Endothelial cell of umbilical vein (primary cell): ENCODE measurements at regions not wholly inside any gene's neighbourhood (a gene's known extent, or its start where the extent isn't known, plus 50 kb on each side); places are given as distances from the start of the nearest gene placed in this dataset.

Experiments
- BruUV-seq: library from RNA; stranded (reverse); fragments of 400-500 nt; replicated peaks from 2 replicates; lab custom pipeline; 2021; lab: Mats Ljungman, UMichigan
- CTCF ChIA-PET: fragments of 300-600, 350-600 bp; sonication (Branson Sonifier 250); formaldehyde crosslinking; loops from one replicate; lab custom pipeline; 2021; ENCODE audit warnings: antibody characterized with exemption, inconsistent platforms; lab: Charles Lee
- POLR2A ChIA-PET: fragments of 300-600, 350-600 bp; sonication (Branson Sonifier 250); formaldehyde crosslinking; loops from one replicate; lab custom pipeline; 2021; ENCODE audit warnings: antibody characterized with exemption, inconsistent platforms; lab: Charles Lee
- DNase-seq: peaks from one replicate; pipeline ENCODE4 v3.0.0-alpha.2; 2011; ENCODE audit warnings: low read depth, low spot score
- FAIRE-seq: peaks from 2 replicates; lab custom pipeline; 2011; peaks lifted over from hg19 to GRCh38; lab: Jason Lieb, UNC
- H2AFZ ChIP-seq: 2 replicates; pipeline ENCODE4 v1.6.0; 2012; ENCODE audit warnings: low read depth, low read length, control low read depth, inconsistent platforms
- H3K27ac ChIP-seq: 2 replicates; pipeline ENCODE4 v1.5.1; 2011; ENCODE audit warnings: low read depth, mild to moderate bottlenecking, control low read depth, low read length, moderate library complexity; ENCODE audit not compliant: insufficient read depth
- H3K27me3 ChIP-seq, 2 experiments: 2 replicates each; pipeline versions ENCODE4 v1.6.0 to v1.6.1; 2011; ENCODE audit warnings: low read length in 2 of 2, mixed read lengths in 1 of 2; ENCODE audit not compliant: control insufficient read depth in 2 of 2, insufficient read depth in 2 of 2
- H3K36me3 ChIP-seq, 2 experiments: 2 replicates in 1 of 2; 3 replicates in 1 of 2; pipeline ENCODE4 v1.5.1; 2011; ENCODE audit warnings: low read length in 2 of 2, mild to moderate bottlenecking in 1 of 2, moderate library complexity in 1 of 2; ENCODE audit not compliant: control insufficient read depth in 2 of 2, insufficient read depth in 2 of 2; ENCODE audit errors: extremely low read depth in 1 of 2
- H3K4me1 ChIP-seq: 3 replicates; pipeline ENCODE4 v1.5.1; 2011; ENCODE audit warnings: mild to moderate bottlenecking, low read length; ENCODE audit not compliant: control insufficient read depth, insufficient read depth; ENCODE audit errors: extremely low read depth
- H3K4me2 ChIP-seq: 2 replicates; pipeline ENCODE4 v1.6.1; 2011; ENCODE audit warnings: low read length, control low read depth, mixed read lengths; ENCODE audit not compliant: insufficient read depth
- H3K4me3 ChIP-seq, 3 experiments: fragments of 200-600 bp in 1 of 3; sonication (generic), shearing (Covaris generic) in 1 of 3; replicated peaks in 1 of 3; 2 replicates each; pipeline ENCODE4 v1.5.1; 2011 to 2016; ENCODE audit warnings: control low read depth in 3 of 3, low read length in 3 of 3, mild to moderate bottlenecking in 2 of 3, inconsistent platforms in 1 of 3, low read depth in 1 of 3, moderate library complexity in 1 of 3; ENCODE audit not compliant: insufficient read depth in 1 of 3
- H3K79me2 ChIP-seq: 2 replicates; pipeline ENCODE4 v1.6.0; 2012; ENCODE audit warnings: low read length, inconsistent platforms; ENCODE audit not compliant: control insufficient read depth, insufficient read depth
- H3K9ac ChIP-seq: replicated peaks from 2 replicates; pipeline ENCODE3; 2011; ENCODE audit warnings: low read length, control low read depth; ENCODE audit not compliant: insufficient read depth; ENCODE audit errors: extremely low read depth
- H3K9me1 ChIP-seq: replicated peaks from 3 replicates; pipeline ENCODE4 v1.6.0; 2011; ENCODE audit warnings: mild to moderate bottlenecking, low read length; ENCODE audit not compliant: control insufficient read depth, insufficient read depth; ENCODE audit errors: extremely low read depth
- H3K9me3 ChIP-seq: replicated peaks from 2 replicates; pipeline ENCODE4 v1.5.1; 2012; ENCODE audit warnings: low read length, inconsistent platforms; ENCODE audit not compliant: control insufficient read depth, insufficient read depth
- H4K20me1 ChIP-seq: replicated peaks from 2 replicates; pipeline ENCODE3; 2011; ENCODE audit warnings: mild to moderate bottlenecking, low read length; ENCODE audit not compliant: control insufficient read depth, insufficient read depth; ENCODE audit errors: extremely low read depth
- CTCF ChIP-seq, 2 donors: IDR thresholded peaks; 1 replicate in 1 of 2; 2 replicates in 1 of 2; pipeline ENCODE4 v1.5.1; 2011; ENCODE audit warnings: low read length in 2 of 2, mild to moderate bottlenecking in 2 of 2, moderate library complexity in 2 of 2, control low read depth in 1 of 2, inconsistent platforms in 1 of 2, low read depth in 1 of 2; ENCODE audit not compliant: insufficient read depth in 1 of 2; ENCODE audit errors: extremely low read depth in 1 of 2
- EZH2 ChIP-seq: IDR thresholded peaks from 2 replicates; pipeline ENCODE4 v1.6.1; 2012; ENCODE audit warnings: borderline replicate concordance, low read depth, mild to moderate bottlenecking, moderate library complexity, low read length, inconsistent platforms; ENCODE audit not compliant: severe bottlenecking
- JUN ChIP-seq: IDR thresholded peaks from 2 replicates; pipeline ENCODE4 v1.6.1; 2011; ENCODE audit warnings: borderline replicate concordance, low read depth; ENCODE audit not compliant: insufficient read length, insufficient read depth
- MYC ChIP-seq: IDR thresholded peaks from one replicate; pipeline ENCODE4 v1.6.1; 2011; ENCODE audit warnings: mild to moderate bottlenecking, low read depth, low read length
- POLR2A ChIP-seq: IDR thresholded peaks from 2 replicates; pipeline ENCODE4 v1.6.1; 2012; ENCODE audit warnings: low read depth, mild to moderate bottlenecking, control low read depth, low read length
- POLR2AphosphoS5 ChIP-seq: IDR thresholded peaks from 2 replicates; pipeline ENCODE4 v1.6.1; 2012; ENCODE audit warnings: low read depth, mild to moderate bottlenecking, control low read depth, low read length, moderate library complexity; ENCODE audit not compliant: insufficient read depth
- dilution Hi-C: fragments of 300-500 bp; cut with MboI; formaldehyde crosslinking; loops from one replicate; pipeline ENCODE4 v1.15.0; 2019; ENCODE audit warnings: low sequenced_read_pairs; ENCODE audit not compliant: extremely low pct_ligation_motif_present
- intact Hi-C: fragments of 100-400 bp; cut with micrococcal nuclease; formaldehyde crosslinking; loops from one replicate; pipeline ENCODE4 v1.10.0; 2022

- Histone ChIP-seq H3K9me1 (no peaks in the 10 kb centered on the region), H3K79me2 (no peaks in the 10 kb centered on the region), H3K27ac (no peak overlapping the region), H3K27me3 (no peaks in the 10 kb centered on the region), H4K20me1 (no peaks in the 10 kb centered on the region), H3K36me3 (no peaks in the 10 kb centered on the region), H2AFZ (no peak overlapping the region), H3K4me2 (no peak overlapping the region), H3K9me3 (no peaks in the 10 kb centered on the region), H3K4me1 (no peaks in the 10 kb centered on the region), H3K4me3 (no peak overlapping the region), H3K9ac (no peak overlapping the region)
- dilution Hi-C loops: no loop called here
- DNase-seq: no peak
- POLR2A ChIA-PET: no interaction called here
- TF ChIP-seq POLR2A (no peak), POLR2AphosphoS5 (no peak), CTCF (IDR thresholded peaks at IDR 0.05; ENCODE audit: extremely low read depth in 1 of 2, insufficient read depth in 1 of 2, low read depth in 1 of 2, low read length in 2 of 2) (no peak), JUN (no peak), MYC (no peak), EZH2 (no peak)
- no peak for FAIRE-seq
- no TSS peak for BruUV-seq
- CTCF ChIA-PET: interaction anchor here (0.9 to 1.6 kb wide), 5 partner anchors 12 to 81 kb away, joined by 3 to 5 read pairs (median 4); no protein-coding TSS in a partner anchor
- intact Hi-C loops: no loop called here
These were observed 145.5 kb downstream of the AREG start for GRCh38 chr4:74590476-74590875.
